NT2/D1 (cell line): ENCODE measurements at regions not wholly inside any gene's neighbourhood (a gene's known extent, or its start where the extent isn't known, plus 50 kb on each side); places are given as distances from the start of the nearest gene placed in this dataset.

ENCODE experiments used
- DNase-seq: peaks from one replicate; pipeline ENCODE4 v3.0.0-alpha.2; 2011; ENCODE audit warnings: low read depth, low spot score
- H3K27me3 ChIP-seq: 2 replicates; pipeline ENCODE4 v1.6.0; 2011; ENCODE audit warnings: mild to moderate bottlenecking; ENCODE audit not compliant: insufficient read length, insufficient read depth
- H3K36me3 ChIP-seq: 2 replicates; pipeline ENCODE4 v1.6.1; 2011; ENCODE audit warnings: mild to moderate bottlenecking, low read length, mixed read lengths; ENCODE audit not compliant: insufficient read depth, insufficient read length
- H3K4me1 ChIP-seq: 2 replicates; pipeline ENCODE4 v1.5.1; 2011; ENCODE audit not compliant: insufficient read depth, insufficient read length
- H3K4me3 ChIP-seq: 2 replicates; pipeline ENCODE4 v1.5.1; 2011; ENCODE audit warnings: low read depth; ENCODE audit not compliant: insufficient read length
- H3K9ac ChIP-seq: 2 replicates; pipeline ENCODE4 v1.6.0; 2011; ENCODE audit warnings: low read depth; ENCODE audit not compliant: insufficient read length
- H3K9me3 ChIP-seq: 2 replicates; pipeline ENCODE4 v1.5.1; 2011; ENCODE audit warnings: mild to moderate bottlenecking, low read length; ENCODE audit not compliant: insufficient read depth
- SUZ12 ChIP-seq: IDR thresholded peaks from 2 replicates; pipeline ENCODE4 v1.6.1; 2011; ENCODE audit not compliant: insufficient read length, insufficient read depth; ENCODE audit errors: extremely low read depth
- YY1 ChIP-seq: IDR thresholded peaks from 2 replicates; pipeline ENCODE4 v1.6.1; 2011; ENCODE audit not compliant: insufficient read length, insufficient read depth
- ZNF274 ChIP-seq: IDR thresholded peaks from 2 replicates; pipeline ENCODE4 v1.6.1; 2011; ENCODE audit warnings: mild to moderate bottlenecking, low read depth, low read length

DNA sequence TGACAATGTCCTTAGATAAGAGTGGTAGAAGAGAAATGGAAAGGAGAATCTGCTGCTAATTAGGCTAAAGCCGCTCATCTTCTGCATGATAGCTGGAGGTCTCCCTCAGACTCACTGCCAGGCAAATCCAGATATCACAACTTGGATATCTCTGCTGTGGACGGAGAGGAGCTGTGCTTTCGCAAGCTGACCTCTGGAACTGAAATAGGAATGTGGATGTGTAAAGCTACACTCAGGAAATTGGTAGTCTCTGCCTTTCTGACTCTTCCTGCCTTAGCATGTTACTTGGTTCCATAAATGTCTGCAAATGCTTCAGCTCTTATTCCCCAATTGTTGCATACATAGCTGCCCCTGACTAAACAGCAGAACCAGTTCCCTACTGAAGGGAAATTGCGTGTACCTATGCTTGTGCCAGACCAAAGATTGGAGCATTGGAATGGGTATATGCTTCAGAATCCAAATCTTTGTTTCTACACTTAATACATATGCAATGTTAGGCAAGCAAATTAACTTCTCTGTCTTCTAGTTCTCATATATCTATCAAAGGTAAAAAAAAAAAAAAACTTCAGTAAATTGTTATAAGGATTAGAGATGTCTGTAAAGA is 74.7 kb upstream of the ROBO2 start:
- H3K9ac ChIP-seq: no peak overlapping the region
- DNase-seq: no peak
- H3K9me3 ChIP-seq: no peaks in the 10 kb centered on the region
- H3K4me3 ChIP-seq: no peak overlapping the region
- TF ChIP-seq ZNF274: no peak
- TF ChIP-seq SUZ12: no peak
- no peak for TF ChIP-seq YY1
- no peaks in the 10 kb centered on the region for H3K4me1 ChIP-seq
- H3K27me3 ChIP-seq: no peaks in the 10 kb centered on the region
- no peaks in the 10 kb centered on the region for H3K36me3 ChIP-seq

DNA sequence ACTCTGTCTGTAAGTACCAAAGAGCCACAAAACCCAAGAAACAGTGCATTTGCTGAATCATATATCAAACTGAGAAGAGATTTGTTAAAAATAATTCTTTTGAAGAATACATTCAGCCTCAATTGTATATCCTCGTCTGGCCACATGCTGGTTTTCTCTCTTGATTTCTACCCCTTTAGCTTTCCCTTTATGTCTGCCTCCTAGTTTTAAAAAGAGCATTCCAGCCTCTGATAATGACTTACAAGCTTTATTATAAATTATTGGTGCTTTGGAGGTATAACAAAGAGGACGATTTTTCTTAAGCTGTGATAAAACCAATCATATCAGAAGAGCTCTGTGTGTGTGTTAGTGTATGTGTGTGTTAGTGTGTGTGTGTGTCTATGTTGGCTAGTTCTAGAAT is 70.4 kb upstream of the ROBO2 start:
- no peaks in the 10 kb centered on the region for H3K9me3 ChIP-seq
- H3K9ac ChIP-seq: no peak overlapping the region
- no peaks in the 10 kb centered on the region for H3K36me3 ChIP-seq
- no peaks in the 10 kb centered on the region for H3K27me3 ChIP-seq
- TF ChIP-seq ZNF274: no peak
- TF ChIP-seq SUZ12: no peak
- no peak for TF ChIP-seq YY1
- H3K4me1 ChIP-seq: no peaks in the 10 kb centered on the region
- DNase-seq: no peak
- no peak overlapping the region for H3K4me3 ChIP-seq

DNA sequence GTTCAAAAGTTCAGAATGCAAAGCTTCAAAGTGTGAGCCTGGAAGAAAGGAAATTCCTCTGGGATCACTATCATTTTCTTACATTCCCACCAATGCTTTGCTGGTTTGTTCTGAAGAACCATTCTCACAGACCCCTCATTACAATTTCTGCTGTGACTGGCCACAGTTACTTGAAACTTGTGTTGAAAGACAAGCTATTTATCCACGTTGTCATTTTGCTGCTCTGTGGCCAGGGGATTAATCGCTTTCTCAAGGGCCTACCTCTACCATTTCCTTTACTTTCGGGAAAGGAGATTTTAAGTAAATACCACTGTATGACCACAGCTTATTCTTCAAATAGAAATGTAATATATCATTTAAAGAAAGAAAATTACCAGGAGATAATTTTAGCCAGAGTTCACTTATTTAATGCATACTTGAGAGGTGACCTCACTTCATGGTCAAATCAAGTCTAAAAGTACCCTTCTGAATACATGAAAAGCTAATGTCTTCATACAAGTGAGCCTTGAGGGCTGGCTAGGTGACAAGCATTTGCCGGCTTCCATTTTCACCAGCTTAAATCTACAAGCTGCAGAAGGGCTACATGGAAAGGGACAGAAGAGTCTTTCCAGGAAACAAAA is 69.8 kb upstream of the ROBO2 start:
- no peaks in the 10 kb centered on the region for H3K9me3 ChIP-seq
- no peak overlapping the region for H3K4me3 ChIP-seq
- no peak for DNase-seq
- TF ChIP-seq YY1: no peak
- TF ChIP-seq SUZ12: no peak
- no peak for TF ChIP-seq ZNF274
- no peaks in the 10 kb centered on the region for H3K36me3 ChIP-seq
- H3K4me1 ChIP-seq: no peaks in the 10 kb centered on the region
- H3K27me3 ChIP-seq: no peaks in the 10 kb centered on the region
- H3K9ac ChIP-seq: no peak overlapping the region

DNA sequence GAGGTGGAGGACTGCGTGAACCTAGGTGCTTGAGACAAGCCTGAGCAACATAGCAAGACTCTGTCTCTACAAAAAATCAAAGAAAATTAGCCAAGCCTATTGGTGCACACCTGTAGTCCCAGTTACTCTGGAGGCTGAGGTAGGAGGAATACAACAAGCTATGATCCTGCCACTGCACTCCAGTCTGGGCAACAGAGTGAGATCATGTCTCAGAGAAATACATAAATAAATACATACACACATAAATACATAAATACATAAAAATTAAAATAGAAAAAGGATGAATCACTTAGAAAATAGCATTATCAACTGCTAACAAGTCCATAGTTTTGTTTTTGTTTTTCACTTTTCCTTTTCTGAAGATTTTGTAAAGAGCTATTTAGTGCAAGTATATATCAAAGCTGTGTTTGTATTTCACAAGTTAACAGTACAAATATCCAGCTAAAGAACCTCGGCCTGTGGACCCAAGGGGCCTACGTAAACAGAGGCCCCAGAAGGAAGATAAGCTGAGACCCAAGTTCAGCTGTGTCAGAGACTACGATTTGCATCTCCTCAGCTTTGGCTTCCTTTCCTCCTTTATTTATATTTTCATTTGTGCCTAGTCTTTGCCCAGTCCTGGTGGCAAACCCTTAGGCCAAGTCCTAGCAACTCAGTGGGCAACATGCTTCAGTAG is 67.1 kb upstream of the ROBO2 start:
- Histone ChIP-seq H3K4me3 (no peak overlapping the region), H3K4me1 (no peaks in the 10 kb centered on the region), H3K9ac (no peak overlapping the region), H3K27me3 (no peaks in the 10 kb centered on the region), H3K36me3 (no peaks in the 10 kb centered on the region), H3K9me3 (no peaks in the 10 kb centered on the region)
- DNase-seq: no peak
- no peak for TF ChIP-seq SUZ12
- no peak for TF ChIP-seq YY1
- TF ChIP-seq ZNF274: no peak

DNA sequence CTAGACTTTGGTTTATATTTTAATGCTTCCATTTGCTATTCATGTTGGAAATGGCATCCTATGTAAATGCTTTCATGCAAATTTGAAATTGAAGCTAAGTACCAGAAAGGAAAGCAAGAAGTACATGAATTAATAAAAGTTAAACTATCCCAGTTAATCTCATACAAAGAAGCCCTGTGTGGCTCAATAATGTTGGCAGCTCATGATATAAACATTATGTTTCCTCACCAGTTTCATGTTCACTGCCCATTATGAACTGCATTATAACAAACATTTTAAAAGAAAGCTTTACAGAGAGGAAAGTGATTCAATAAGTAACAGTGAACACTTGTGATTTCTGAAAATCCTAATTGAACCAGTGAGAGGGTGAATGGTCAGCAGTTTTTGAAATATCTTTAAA is 62.9 kb upstream of the ROBO2 start:
- Histone ChIP-seq H3K9me3 (no peaks in the 10 kb centered on the region), H3K4me1 (no peaks in the 10 kb centered on the region), H3K27me3 (no peaks in the 10 kb centered on the region), H3K4me3 (no peak overlapping the region), H3K36me3 (no peaks in the 10 kb centered on the region), H3K9ac (no peak overlapping the region)
- no peak for DNase-seq
- TF ChIP-seq ZNF274: no peak
- no peak for TF ChIP-seq SUZ12

DNA sequence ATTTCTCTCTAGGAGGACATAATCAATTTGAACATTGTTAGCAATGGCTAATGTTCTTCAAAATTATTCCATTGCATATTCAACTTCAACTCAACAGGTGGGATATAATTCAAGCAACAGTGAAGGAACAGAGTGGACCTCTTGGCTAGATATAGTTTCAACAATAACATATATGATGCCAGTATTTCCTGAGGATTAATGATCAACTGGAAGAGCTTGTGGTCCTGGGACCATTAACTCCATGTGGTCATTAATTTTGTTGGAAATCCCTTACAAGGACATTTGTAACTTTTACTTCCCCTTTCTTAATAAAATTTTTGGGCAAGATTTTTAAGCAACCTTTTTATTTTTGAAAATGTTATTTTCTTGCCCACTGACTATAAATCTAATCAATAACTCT is 54.3 kb upstream of the ROBO2 start:
- H3K4me3 ChIP-seq: no peak overlapping the region
- H3K36me3 ChIP-seq: no peaks in the 10 kb centered on the region
- H3K27me3 ChIP-seq: no peaks in the 10 kb centered on the region
- DNase-seq: no peak
- no peaks in the 10 kb centered on the region for H3K4me1 ChIP-seq
- H3K9me3 ChIP-seq: no peaks in the 10 kb centered on the region
- no peak for TF ChIP-seq SUZ12
- TF ChIP-seq ZNF274: no peak
- TF ChIP-seq YY1: no peak
- no peak overlapping the region for H3K9ac ChIP-seq

DNA sequence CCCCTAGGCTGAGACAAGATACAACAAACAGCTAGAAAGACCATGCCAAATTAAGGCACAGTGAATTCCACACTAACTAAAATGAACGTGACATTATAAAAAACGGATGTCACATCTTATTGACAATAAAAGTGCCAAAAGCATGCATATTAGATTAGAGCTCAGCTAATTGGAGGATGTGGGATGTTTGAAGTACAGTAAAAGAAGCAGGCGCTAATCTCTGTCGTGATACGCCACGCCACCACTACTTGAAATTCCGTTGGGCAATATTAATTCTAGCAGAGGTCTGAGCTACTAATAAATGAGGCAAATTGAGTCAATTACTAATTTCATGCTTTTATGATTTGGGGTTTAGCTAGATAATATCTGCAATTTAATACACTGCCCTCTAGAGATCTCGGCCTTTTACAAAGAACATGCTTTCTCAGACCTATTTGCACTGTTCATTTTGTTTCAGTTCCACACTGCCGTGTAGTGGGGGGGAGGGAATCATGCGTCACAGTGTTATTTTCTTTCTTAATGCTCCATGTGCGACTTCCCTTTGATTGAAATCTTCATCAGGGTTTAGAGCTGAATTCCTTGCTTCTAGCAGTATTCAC is 52.9 kb upstream of the ROBO2 start:
- Histone ChIP-seq H3K36me3 (no peaks in the 10 kb centered on the region), H3K27me3 (no peaks in the 10 kb centered on the region), H3K9ac (no peak overlapping the region), H3K4me1 (no peaks in the 10 kb centered on the region), H3K9me3 (no peaks in the 10 kb centered on the region), H3K4me3 (no peak overlapping the region)
- DNase-seq: no peak
- TF ChIP-seq ZNF274 (no peak), SUZ12 (no peak), YY1 (no peak)
